K562 (cell line): ENCODE measurements at regions not wholly inside any gene's neighbourhood (a gene's known extent, or its start where the extent isn't known, plus 50 kb on each side); places are given as distances from the start of the nearest gene placed in this dataset.

ENCODE experiments used
- ATAC-seq: fragments of 200-7000 bp; cut with Tn5 transposase; 3 replicates; pipeline ENCODE4 v1.9.1; 2020; ENCODE audit warnings: moderate library complexity
- BruUV-seq: library from RNA; stranded (reverse); fragments of 400-500 nt; replicated peaks from 2 replicates; lab custom pipeline; 2021; lab: Mats Ljungman, UMichigan
- CTCF ChIA-PET: fragments of 300-600 bp; formaldehyde crosslinking; extraction: SDS; loops from one replicate; lab custom pipeline; 2021; ENCODE audit warnings: low intra/inter-chr PET ratio; lab: Yijun Ruan, JAX
- POLR2A ChIA-PET: fragments of 300-600, 350-650 bp; sonication (Branson Sonifier 250); formaldehyde crosslinking; extraction: SDS; loops from one replicate; lab custom pipeline; 2021; ENCODE audit warnings: antibody characterized with exemption, inconsistent platforms; lab: Yijun Ruan, JAX
- DNase-seq, 4 experiments: peaks; one replicate each; pipeline versions ENCODE4 v3.0.0 to v3.0.0-alpha.2; 2011 to 2018; ENCODE audit warnings: low spot score in 3 of 4, mixed read lengths in 3 of 4; ENCODE audit errors: extremely low read depth in 1 of 4
- FAIRE-seq: peaks from 2 replicates; lab custom pipeline; 2011; peaks lifted over from hg19 to GRCh38; lab: Jason Lieb, UNC
- H2AFZ ChIP-seq: 2 replicates; pipeline ENCODE4 v1.6.0; 2011; ENCODE audit warnings: low read depth, low read length, control low read depth, inconsistent platforms
- H3K27ac ChIP-seq: fragments of 200-600 bp; 3 replicates; pipeline ENCODE4 v1.8.0; 2011; ENCODE audit warnings: low read depth, mild to moderate bottlenecking, control low read depth, inconsistent platforms, low read length, moderate library complexity, mixed read lengths; ENCODE audit errors: extremely low read depth
- H3K27me3 ChIP-seq, 2 experiments: fragments of 300-600 bp in 1 of 2; 2 replicates in 1 of 2; 3 replicates in 1 of 2; pipeline versions ENCODE4 v1.6.0 to v1.8.0; 2011; ENCODE audit warnings: inconsistent platforms in 2 of 2, low read length in 2 of 2, mild to moderate bottlenecking in 1 of 2, mixed read lengths in 1 of 2, moderate library complexity in 1 of 2; ENCODE audit not compliant: control insufficient read depth in 2 of 2, insufficient read depth in 2 of 2
- H3K36me3 ChIP-seq: fragments of 300-600 bp; 3 replicates; pipeline ENCODE4 v1.8.0; 2011; ENCODE audit warnings: mild to moderate bottlenecking, low read length, inconsistent platforms; ENCODE audit not compliant: control insufficient read depth, insufficient read depth
- H3K4me1 ChIP-seq, 2 experiments: fragments of 200-600 bp in 1 of 2; replicated peaks in 1 of 2; 2 replicates in 1 of 2; 3 replicates in 1 of 2; pipeline versions ENCODE4 v1.5.1 to v1.8.0; 2011; ENCODE audit warnings: inconsistent platforms in 2 of 2, low read length in 2 of 2, mild to moderate bottlenecking in 1 of 2, mixed read lengths in 1 of 2, moderate library complexity in 1 of 2; ENCODE audit not compliant: control insufficient read depth in 2 of 2, insufficient read depth in 2 of 2
- H3K4me2 ChIP-seq: 2 replicates; pipeline ENCODE4 v1.6.1; 2011; ENCODE audit warnings: low read length, control low read depth, inconsistent platforms, mixed read lengths; ENCODE audit not compliant: insufficient read depth
- H3K4me3 ChIP-seq: fragments of 200-600 bp; sonication (generic), shearing (Covaris generic); 2 replicates; pipeline ENCODE4 v1.5.1; 2016; ENCODE audit warnings: control low read depth, inconsistent platforms
- H3K79me2 ChIP-seq: fragments of 200-600 bp; 3 replicates; pipeline ENCODE4 v1.8.0; 2011; ENCODE audit warnings: low read length, inconsistent platforms; ENCODE audit not compliant: control insufficient read depth, insufficient read depth
- H3K9ac ChIP-seq, 2 experiments: 2 replicates each; pipeline versions ENCODE4 v1.6.0 to v1.6.1; 2011; ENCODE audit warnings: low read depth in 2 of 2, low read length in 2 of 2, control low read depth in 1 of 2, inconsistent platforms in 1 of 2, mild to moderate bottlenecking in 1 of 2, mixed read lengths in 1 of 2; ENCODE audit not compliant: insufficient read depth in 1 of 2
- H3K9me1 ChIP-seq: one replicate; pipeline ENCODE4 v1.6.0; 2011; ENCODE audit warnings: inconsistent platforms, mild to moderate bottlenecking, low read length, moderate library complexity; ENCODE audit not compliant: control insufficient read depth, insufficient read depth
- H3K9me3 ChIP-seq: replicated peaks from 2 replicates; pipeline ENCODE4 v1.5.1; 2011; ENCODE audit warnings: low read depth, low read length, inconsistent platforms; ENCODE audit not compliant: control insufficient read depth, insufficient read depth
- H4K20me1 ChIP-seq: replicated peaks from 2 replicates; pipeline ENCODE4 v1.6.1; 2011; ENCODE audit warnings: low read length, inconsistent platforms, mixed read lengths; ENCODE audit not compliant: control insufficient read depth, insufficient read depth
- BMI1 ChIP-seq: fragments of 150-350 bp; IDR thresholded peaks from 2 replicates; pipeline ENCODE4 v1.6.1; 2014; ENCODE audit warnings: low read length
- COPS2 ChIP-seq: fragments of 450-650 bp; conservative IDR thresholded peaks from 2 replicates; pipeline ENCODE4 v1.6.1; 2016; ENCODE audit warnings: mild to moderate bottlenecking, moderate library complexity
- GABPA ChIP-seq: fragments of 200-800 bp; sonication (Bioruptor generic); conservative IDR thresholded peaks from 2 replicates; pipeline ENCODE4 v1.6.1; 2016; ENCODE audit warnings: low read depth, missing genetic modification characterization, missing compliant biosample characterization
- GATAD2A ChIP-seq: fragments of 450-650 bp; IDR thresholded peaks from 2 replicates; pipeline ENCODE4 v1.6.1; 2017
- GTF2A2 ChIP-seq: IDR thresholded peaks from 2 replicates; pipeline ENCODE4 v1.6.1; 2016; ENCODE audit warnings: mild to moderate bottlenecking, missing genetic modification characterization, missing compliant biosample characterization
- HCFC1 ChIP-seq: IDR thresholded peaks from 2 replicates; pipeline ENCODE4 v1.6.1; 2012; ENCODE audit warnings: low read depth, low read length, improper control_type of control experiment
- MTA1 ChIP-seq: fragments of 450-650 bp; IDR thresholded peaks from 2 replicates; pipeline ENCODE4 v1.6.1; 2017; ENCODE audit warnings: borderline replicate concordance
- NR2C1 ChIP-seq, 2 experiments: fragments of 450-650 bp; IDR thresholded peaks; 2 replicates each; pipeline ENCODE4 v1.6.1; 2017; ENCODE audit warnings: mild to moderate bottlenecking in 2 of 2, antibody characterized with exemption in 1 of 2, inconsistent platforms in 1 of 2, missing compliant biosample characterization in 1 of 2, missing genetic modification characterization in 1 of 2
- POLR2AphosphoS5 ChIP-seq: IDR thresholded peaks from 2 replicates; pipeline ENCODE4 v1.6.1; 2011; ENCODE audit warnings: mild to moderate bottlenecking, low read depth, low read length, moderate library complexity; ENCODE audit not compliant: control insufficient read depth, insufficient read depth
- RB1 ChIP-seq: fragments of 450-650 bp; IDR thresholded peaks from 2 replicates; pipeline ENCODE4 v1.6.1; 2017; ENCODE audit warnings: low read depth, mild to moderate bottlenecking
- TEAD1 ChIP-seq, 2 experiments: fragments of 450-650 bp in 1 of 2; sonication (generic) in 1 of 2; formaldehyde crosslinking; IDR thresholded peaks; 2 replicates each; pipeline versions ENCODE4 v1.4.0 to v1.8.0; 2020 to 2022; ENCODE audit warnings: mild to moderate bottlenecking in 2 of 2, missing genetic modification reagents in 1 of 2
- TEAD2 ChIP-seq: fragments of 450-650 bp; IDR thresholded peaks from 2 replicates; pipeline ENCODE4 v1.6.1; 2016; ENCODE audit warnings: missing genetic modification characterization, control low read depth, missing compliant biosample characterization
- U2AF1 ChIP-seq: fragments of 200-400 bp; formaldehyde crosslinking; optimal IDR thresholded peaks from 2 replicates; pipeline ENCODE3; 2017; ENCODE audit warnings: mild to moderate bottlenecking, low read depth, low read length, moderate library complexity
- ZFX ChIP-seq: sonication (generic); formaldehyde crosslinking; IDR thresholded peaks from 2 replicates; pipeline ENCODE4 v1.8.0; 2022; ENCODE audit warnings: mild to moderate bottlenecking, missing genetic modification reagents, moderate library complexity
- ZNF232 ChIP-seq: sonication (generic); formaldehyde crosslinking; IDR thresholded peaks from 2 replicates; pipeline ENCODE4 v1.8.0; 2022; ENCODE audit warnings: mild to moderate bottlenecking, missing genetic modification reagents
- ZNF324 ChIP-seq: fragments of 250-450 bp; sonication (Bioruptor Pico); IDR thresholded peaks from 2 replicates; pipeline ENCODE4 v1.4.0; 2020; ENCODE audit warnings: mild to moderate bottlenecking
- ZNF76 ChIP-seq: fragments of 250-450 bp; sonication (Bioruptor Pico); IDR thresholded peaks from 2 replicates; pipeline ENCODE4 v1.4.0; 2020; ENCODE audit warnings: mild to moderate bottlenecking, moderate library complexity, borderline replicate concordance
- WGBS: fragments of 100-300 bp; shearing (Covaris generic); methylation state at CpG from one replicate; pipeline ENCODE4 v1.1.6; 2016; ENCODE audit warnings: low coverage, mixed read lengths; ENCODE audit not compliant: insufficient coverage; ENCODE audit errors: missing lambda C conversion rate; 5-methylcytosine and 5-hydroxymethylcytosine counted together
- in situ Hi-C: fragments of 300-500 bp; cut with MboI; formaldehyde crosslinking; loops from 4 replicates; pipeline ENCODE4 v1.15.0; 2018; ENCODE audit warnings: inconsistent platforms, mixed read lengths
- intact Hi-C: fragments of 100-400 bp; cut with micrococcal nuclease; formaldehyde crosslinking; loops from 2 replicates; pipeline ENCODE4 v1.14.2; 2022
- TF ChIP-seq, protein P1 (sequence below): sonication (generic); formaldehyde crosslinking; IDR thresholded peaks from 2 replicates; pipeline ENCODE4 v1.8.1; 2023; ENCODE audit warnings: mild to moderate bottlenecking, missing genetic modification reagents

DNA sequence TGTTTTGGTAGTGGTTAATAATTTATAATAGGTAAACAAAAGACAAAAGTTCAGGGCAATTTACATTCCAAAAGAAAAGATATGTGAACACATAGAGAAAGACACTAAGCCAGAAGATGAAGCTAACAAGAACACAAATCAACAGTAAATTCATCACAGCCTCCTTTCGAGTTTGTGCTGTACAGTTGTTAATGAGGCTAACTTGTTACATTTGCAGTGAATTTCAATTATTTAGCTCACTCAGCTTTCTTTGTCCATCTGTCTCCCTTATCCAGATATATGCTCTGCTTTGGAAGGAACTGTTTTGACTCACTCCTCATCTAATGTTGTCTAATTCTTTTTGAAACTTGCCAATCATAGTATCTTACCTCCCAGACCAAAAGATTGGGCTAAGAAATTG lies 423.3 kb upstream of the OLFM3 start:
- no peak for ATAC-seq
- Histone ChIP-seq H3K4me1 (no peaks in the 10 kb centered on the region), H3K9me1 (no peaks in the 10 kb centered on the region), H4K20me1 (no peaks in the 10 kb centered on the region), H3K79me2 (no peaks in the 10 kb centered on the region), H3K36me3 (no peaks in the 10 kb centered on the region), H3K27me3 (no peaks in the 10 kb centered on the region), H2AFZ (no peak overlapping the region), H3K4me2 (no peak overlapping the region), H3K4me3 (no peak overlapping the region), H3K9ac (no peak overlapping the region), H3K9me3 (no peaks in the 10 kb centered on the region), H3K27ac (no peak overlapping the region)
- no peak for FAIRE-seq
- 0% methylated on average over 1 of the region's 1 CpG for WGBS
- in situ Hi-C loops, result no loop called here
- intact Hi-C loops, result no loop called here
- no peak for DNase-seq
- ChIA-PET CTCF (no interaction called here), POLR2A (no interaction called here)
- no TSS peak for BruUV-seq
- TF ChIP-seq COPS2, result no peak
- TF ChIP-seq GABPA, result no peak
- no peak for TF ChIP-seq TEAD1 (CRISPR knock-in tag; IDR thresholded peaks at IDR 0.05)
- TF ChIP-seq BMI1, result no peak
- TF ChIP-seq GTF2A2 (tag), result no peak
- TF ChIP-seq ZFX (CRISPR knock-in tag), result no peak
- no peak for TF ChIP-seq ZNF232
- TF ChIP-seq GATAD2A, result no peak
- TF ChIP-seq RB1, result no peak
- TF ChIP-seq NR2C1 (IDR thresholded peaks at IDR 0.05), result no peak
- no peak for TF ChIP-seq NR2C1 (tag; IDR thresholded peaks at IDR 0.05)
- no peak for TF ChIP-seq ZNF76
- TF ChIP-seq TEAD2 (tag), result no peak
- TF ChIP-seq, protein P1, sequence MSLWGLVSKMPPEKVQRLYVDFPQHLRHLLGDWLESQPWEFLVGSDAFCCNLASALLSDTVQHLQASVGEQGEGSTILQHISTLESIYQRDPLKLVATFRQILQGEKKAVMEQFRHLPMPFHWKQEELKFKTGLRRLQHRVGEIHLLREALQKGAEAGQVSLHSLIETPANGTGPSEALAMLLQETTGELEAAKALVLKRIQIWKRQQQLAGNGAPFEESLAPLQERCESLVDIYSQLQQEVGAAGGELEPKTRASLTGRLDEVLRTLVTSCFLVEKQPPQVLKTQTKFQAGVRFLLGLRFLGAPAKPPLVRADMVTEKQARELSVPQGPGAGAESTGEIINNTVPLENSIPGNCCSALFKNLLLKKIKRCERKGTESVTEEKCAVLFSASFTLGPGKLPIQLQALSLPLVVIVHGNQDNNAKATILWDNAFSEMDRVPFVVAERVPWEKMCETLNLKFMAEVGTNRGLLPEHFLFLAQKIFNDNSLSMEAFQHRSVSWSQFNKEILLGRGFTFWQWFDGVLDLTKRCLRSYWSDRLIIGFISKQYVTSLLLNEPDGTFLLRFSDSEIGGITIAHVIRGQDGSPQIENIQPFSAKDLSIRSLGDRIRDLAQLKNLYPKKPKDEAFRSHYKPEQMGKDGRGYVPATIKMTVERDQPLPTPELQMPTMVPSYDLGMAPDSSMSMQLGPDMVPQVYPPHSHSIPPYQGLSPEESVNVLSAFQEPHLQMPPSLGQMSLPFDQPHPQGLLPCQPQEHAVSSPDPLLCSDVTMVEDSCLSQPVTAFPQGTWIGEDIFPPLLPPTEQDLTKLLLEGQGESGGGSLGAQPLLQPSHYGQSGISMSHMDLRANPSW (CRISPR knock-in tag), result no peak
- TF ChIP-seq POLR2AphosphoS5, result no peak
- no peak for TF ChIP-seq HCFC1
- no peak for TF ChIP-seq MTA1
- TF ChIP-seq ZNF324, result no peak
- TF ChIP-seq U2AF1, result no peak
